ENCODE measurements at regions not wholly inside any gene's neighbourhood (a gene's known extent, or its start where the extent isn't known, plus 50 kb on each side); places are given as distances from the start of the nearest gene placed in this dataset.

- DNase-seq (ENCODE audit: low spot score) = no peak
Measured at GRCh38 chr18:57202881-57203280, 56.0 kb downstream of the BOD1L2 start.

DNA sequence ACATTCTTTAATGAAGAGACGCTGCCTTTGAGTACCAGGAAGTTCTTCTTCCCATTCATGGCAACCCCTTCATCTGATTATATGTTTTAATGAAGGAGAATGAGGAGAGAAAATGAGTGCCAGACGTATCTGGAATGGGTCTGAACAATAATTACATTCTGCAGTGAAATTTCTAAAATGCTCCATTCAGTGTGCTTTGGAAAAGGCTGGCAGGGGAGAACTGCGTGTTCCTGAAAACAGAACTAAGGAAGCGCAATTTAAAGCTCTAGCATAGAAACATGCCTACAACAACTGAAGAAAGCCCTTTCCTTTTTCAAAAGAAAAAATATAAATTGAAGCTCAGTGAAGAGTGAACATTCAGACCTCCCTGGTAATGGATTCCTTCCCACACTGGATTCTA lies 58.8 kb downstream of the BOD1L2 start:
- no peak for DNase-seq (ENCODE audit: low spot score)

- no peak for DNase-seq (ENCODE audit: low spot score)
Measured at GRCh38 chr18:57207124-57207916, 60.4 kb downstream of the BOD1L2 start.

DNA sequence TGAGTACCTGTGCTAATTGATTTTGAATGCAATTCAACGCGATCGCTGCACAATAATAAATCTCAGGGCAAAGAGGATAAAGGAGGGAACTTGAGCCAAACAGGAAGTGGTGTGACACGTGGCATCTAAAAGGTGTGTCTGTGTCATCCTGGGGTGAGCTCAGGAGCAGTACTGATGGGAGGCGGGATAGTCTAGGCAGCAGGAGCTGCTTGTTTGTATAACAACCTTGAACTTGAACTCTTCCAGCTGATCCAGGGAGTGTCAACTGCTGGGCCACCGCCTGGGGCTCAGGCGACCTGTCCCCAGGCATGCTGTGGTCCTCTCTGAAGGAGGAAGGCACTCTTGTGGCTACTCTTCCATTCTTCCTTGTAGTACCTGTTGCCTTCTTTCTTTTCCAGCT lies 61.2 kb downstream of the BOD1L2 start:
- DNase-seq (ENCODE audit: low spot score) = no peak

DNA sequence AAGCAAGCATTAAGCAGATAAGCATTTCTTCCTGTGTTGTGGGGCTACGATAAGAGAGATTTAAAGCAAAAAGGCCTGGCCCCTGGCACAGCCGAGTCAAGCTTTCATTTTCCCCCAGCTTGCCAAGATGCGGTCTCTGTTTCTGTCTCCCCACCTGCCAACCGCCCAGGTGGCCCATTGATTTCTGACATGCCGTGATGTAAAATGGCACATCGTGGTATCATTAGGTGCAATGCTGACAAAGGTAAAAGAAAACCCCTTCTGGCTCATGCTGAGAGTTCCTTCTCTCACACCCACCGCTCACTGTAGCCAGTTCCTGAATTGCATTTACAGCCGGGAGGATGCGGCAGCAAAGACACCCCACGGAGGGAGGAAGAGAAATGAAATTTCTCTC lies 62.8 kb downstream of the BOD1L2 start:
- DNase-seq (ENCODE audit: low spot score) = no peak

DNA sequence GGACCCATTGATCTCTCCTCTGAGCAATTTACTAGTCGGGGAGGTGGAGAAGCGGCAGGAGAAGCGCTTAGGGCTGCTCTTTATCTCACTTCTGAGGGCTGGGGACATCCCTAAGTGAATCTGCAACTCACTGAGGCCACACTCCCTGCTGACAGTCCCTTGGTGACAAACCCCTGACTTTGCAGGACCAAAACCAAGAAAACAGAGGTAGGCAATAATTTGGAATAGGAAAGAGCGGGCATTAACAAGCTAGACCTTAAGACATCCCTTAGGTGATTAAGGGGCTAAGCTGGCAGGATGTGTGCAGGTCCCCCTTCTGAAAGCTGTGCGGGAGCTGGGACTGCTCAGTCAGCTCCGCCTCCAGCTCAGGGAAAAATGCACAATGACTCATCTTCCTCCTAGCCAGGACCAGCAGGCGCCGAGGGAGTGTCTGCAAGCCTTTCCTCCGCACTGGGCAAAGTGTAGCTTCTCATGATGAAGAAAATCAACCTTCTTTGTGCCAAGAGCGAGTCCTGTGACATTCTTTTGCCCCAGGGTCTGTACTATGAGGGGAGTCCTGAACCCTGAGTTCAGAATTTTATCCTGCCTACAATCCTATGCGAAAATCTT lies 63.3 kb downstream of the BOD1L2 start:
- peak; percentile 89 for DNase-seq (ENCODE audit: low spot score)

- DNase-seq (ENCODE audit: low spot score) = no peak
Measured at GRCh38 chr18:57210716-57211411, 64.0 kb downstream of the BOD1L2 start.

- DNase-seq (ENCODE audit: low spot score) = no peak
Measured at GRCh38 chr18:57211412-57211750, 64.5 kb downstream of the BOD1L2 start.

DNA sequence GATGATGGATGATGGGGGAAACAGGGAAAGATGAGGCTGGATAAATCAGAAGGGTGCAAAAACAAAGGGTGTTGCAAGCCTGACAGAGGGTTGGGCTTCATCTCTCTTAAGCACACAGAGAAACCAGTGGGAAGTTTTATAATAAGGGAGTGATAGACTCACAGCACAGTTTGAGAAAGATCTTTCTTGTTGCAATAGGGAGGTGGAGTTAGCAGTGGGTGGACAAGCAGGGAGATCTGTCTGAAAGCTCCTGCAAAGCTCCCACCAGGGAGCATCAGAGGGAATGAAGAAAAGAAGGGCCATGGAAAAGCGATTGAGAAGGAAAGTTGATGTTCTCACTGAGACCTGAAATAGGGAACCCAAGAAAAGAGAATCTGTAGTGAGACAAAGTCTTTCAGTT lies 64.9 kb downstream of the BOD1L2 start:
- DNase-seq (ENCODE audit: low spot score) = no peak

DNA sequence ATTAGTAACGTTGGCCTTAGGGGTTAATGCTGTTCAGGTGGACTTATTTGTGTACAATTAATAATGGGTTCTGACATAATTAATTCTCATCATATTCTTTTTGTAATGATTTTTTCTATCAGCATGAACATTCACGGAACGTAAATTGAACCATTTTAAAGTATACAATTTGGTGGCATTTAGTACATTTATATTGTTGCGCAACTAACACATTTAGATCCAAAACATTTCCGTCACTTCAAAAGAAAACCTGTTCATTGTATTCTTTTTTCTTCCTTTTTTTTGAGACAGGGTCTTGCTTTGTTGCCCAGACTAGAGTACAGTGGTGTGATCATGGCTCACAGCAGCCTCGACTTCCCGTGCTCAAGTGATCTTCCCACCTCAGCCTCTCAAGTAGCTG lies 65.8 kb downstream of the BOD1L2 start:
- DNase-seq (ENCODE audit: low spot score) = no peak

- no peak for DNase-seq (ENCODE audit: low spot score)
Measured at GRCh38 chr18:57214976-57215375, 68.1 kb downstream of the BOD1L2 start.

GRCh38 chr18:57218281-57218680 lies 71.4 kb downstream of the BOD1L2 start:
- no peak for DNase-seq (ENCODE audit: low spot score)

- DNase-seq (ENCODE audit: low spot score) = no peak
Measured at GRCh38 chr18:57219964-57220363, 73.1 kb downstream of the BOD1L2 start.

DNA sequence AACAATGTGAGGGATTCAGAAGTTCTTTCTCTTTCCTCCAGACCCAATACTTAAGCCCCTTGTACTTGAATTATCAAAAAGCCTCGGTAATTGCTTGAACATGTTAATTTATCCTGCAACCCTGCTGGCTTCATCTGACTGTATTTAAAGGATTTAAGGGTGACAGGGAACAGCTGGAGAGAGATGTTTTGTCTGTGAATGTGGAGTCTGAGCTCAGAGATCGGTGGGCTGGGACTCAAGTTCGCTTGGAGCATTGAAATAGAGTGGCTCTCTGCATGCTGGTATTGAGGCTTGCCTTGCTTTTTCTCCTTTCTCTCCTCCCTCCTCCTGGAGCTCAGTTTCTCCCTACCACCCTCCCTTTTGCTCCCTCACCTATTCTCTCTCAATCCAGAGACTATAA lies 73.6 kb downstream of the BOD1L2 start:
- DNase-seq (ENCODE audit: low spot score) = no peak

GRCh38 chr18:57220930-57221483 lies 74.1 kb downstream of the BOD1L2 start:
- DNase-seq (ENCODE audit: low spot score) = no peak

GRCh38 chr18:57223144-57223870 lies 76.4 kb downstream of the BOD1L2 start:
- DNase-seq (ENCODE audit: low spot score) = no peak

- DNase-seq (ENCODE audit: low spot score) = no peak
Measured at GRCh38 chr18:57230861-57231585, 84.1 kb downstream of the BOD1L2 start.

DNA sequence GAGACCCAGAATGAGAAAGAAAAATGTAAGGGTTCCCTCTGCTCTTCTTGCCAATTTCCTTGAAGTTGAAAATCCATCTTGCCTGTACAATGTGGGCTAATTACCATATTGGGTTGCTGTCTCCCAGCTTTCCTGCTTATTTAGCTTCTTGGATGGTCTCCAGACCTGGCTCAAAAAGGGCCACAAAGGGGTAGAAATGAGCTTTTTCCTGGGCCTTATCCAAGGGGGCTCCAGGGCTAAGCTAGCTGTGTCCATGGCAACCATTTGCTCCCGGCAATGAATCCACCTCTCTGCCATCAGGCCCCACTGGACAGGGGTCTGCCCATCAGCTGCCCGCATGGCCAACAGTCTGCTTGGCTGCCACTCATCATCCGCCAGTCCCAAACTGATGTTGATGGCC lies 85.0 kb downstream of the BOD1L2 start:
- DNase-seq (ENCODE audit: low spot score) = no peak

- DNase-seq (ENCODE audit: low spot score) = no peak
Measured at GRCh38 chr18:57234346-57234745, 87.5 kb downstream of the BOD1L2 start.

DNA sequence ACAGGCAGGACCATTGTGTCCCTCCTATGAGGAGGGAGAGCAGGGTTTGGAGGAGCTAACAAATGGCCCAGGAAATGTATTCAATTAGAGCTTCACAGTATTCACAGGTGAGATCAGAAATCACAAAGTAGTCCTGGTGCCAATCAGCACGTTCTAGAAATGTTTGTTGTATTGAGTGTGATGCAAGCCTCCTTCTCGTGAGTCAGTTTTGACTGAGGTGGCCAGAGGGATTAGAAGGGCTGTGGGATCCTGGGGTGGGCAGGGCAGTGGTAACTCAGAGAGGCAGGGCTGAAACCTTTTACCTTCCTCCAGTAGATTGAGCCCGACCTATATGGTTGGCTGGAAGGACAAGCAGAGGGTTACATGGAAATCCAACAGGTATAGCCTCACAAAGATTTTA lies 95.0 kb downstream of the BOD1L2 start:
- no peak for DNase-seq (ENCODE audit: low spot score)

GRCh38 chr18:57242285-57242684 lies 95.4 kb downstream of the BOD1L2 start:
- DNase-seq (ENCODE audit: low spot score) = no peak
